ENCODE measurements at regions not wholly inside any gene's neighbourhood (a gene's known extent, or its start where the extent isn't known, plus 50 kb on each side); places are given as distances from the start of the nearest gene placed in this dataset.

DNA sequence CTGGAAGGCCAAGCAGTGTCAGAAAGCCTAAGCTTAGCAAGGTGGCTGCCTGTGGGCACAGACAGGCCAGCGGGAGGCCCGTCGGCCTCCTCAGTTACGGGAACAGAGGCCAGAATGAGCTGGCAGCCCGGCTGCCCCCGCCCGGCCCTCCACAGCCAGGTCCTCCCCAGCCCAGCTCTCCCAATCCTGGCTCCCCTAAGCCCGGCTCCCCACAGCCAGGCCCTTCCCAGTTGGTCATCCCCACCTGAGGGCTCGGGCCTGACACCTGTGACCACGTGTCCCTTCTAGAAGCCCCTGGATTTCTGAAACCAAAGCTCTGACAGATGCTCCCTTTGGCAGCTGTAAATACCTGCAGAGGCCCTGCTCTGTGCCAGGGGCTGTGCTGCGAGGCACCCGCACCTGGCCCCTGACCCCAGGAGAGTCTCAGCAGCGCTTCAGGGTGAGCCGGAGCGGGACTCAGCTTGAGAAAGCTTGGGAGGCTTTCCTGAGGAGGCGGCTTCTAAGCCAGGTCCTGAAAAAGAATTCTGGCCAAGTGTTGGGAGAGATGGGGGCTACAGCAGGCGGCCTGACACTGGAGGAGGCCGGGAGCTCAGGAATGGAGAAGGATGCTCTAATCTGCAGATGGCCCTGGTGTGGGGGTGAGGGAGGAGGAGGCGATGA is 80.4 kb upstream of the OLFM1 start:
- DNase-seq (ENCODE audit: low spot score) = no peak
- Mint-ChIP-seq H3K27me3 (ENCODE audit: unreplicated experiment) (peaks cover 5% of the 10 kb centered on the region), H3K9me3 (ENCODE audit: unreplicated experiment) (no peaks in the 10 kb centered on the region), H3K4me1 (ENCODE audit: unreplicated experiment) (no peaks in the 10 kb centered on the region), H3K36me3 (ENCODE audit: low read depth, unreplicated experiment) (no peaks in the 10 kb centered on the region), H3K4me3 (ENCODE audit: unreplicated experiment) (no peak overlapping the region), H3K27ac (ENCODE audit: unreplicated experiment) (no peak overlapping the region)
- TF ChIP-seq, protein P1, sequence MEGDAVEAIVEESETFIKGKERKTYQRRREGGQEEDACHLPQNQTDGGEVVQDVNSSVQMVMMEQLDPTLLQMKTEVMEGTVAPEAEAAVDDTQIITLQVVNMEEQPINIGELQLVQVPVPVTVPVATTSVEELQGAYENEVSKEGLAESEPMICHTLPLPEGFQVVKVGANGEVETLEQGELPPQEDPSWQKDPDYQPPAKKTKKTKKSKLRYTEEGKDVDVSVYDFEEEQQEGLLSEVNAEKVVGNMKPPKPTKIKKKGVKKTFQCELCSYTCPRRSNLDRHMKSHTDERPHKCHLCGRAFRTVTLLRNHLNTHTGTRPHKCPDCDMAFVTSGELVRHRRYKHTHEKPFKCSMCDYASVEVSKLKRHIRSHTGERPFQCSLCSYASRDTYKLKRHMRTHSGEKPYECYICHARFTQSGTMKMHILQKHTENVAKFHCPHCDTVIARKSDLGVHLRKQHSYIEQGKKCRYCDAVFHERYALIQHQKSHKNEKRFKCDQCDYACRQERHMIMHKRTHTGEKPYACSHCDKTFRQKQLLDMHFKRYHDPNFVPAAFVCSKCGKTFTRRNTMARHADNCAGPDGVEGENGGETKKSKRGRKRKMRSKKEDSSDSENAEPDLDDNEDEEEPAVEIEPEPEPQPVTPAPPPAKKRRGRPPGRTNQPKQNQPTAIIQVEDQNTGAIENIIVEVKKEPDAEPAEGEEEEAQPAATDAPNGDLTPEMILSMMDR (IDR thresholded peaks at IDR 0.05; ENCODE audit: unreplicated experiment) = no peak

DNA sequence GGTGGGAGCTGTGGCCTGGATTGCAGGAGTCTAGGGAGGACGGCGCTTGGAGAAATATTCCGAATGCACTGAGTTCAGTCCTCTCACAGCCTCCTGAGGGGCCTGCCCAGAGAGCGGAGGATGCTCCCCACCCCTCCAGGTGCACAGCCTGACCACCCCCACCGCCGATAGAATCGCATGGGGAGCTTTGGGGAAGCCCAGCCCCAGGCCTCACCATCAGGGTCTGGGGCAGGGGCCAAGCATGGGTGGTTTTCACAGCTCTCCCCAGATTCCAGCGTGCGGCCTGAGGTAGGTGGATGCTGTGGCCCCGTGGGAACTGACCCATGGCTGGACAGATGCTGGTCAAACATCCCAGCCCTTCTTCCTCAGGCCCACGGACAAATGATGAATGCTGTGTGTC is 79.9 kb upstream of the OLFM1 start:
- H3K27ac Mint-ChIP-seq (ENCODE audit: unreplicated experiment) = no peak overlapping the region

DNA sequence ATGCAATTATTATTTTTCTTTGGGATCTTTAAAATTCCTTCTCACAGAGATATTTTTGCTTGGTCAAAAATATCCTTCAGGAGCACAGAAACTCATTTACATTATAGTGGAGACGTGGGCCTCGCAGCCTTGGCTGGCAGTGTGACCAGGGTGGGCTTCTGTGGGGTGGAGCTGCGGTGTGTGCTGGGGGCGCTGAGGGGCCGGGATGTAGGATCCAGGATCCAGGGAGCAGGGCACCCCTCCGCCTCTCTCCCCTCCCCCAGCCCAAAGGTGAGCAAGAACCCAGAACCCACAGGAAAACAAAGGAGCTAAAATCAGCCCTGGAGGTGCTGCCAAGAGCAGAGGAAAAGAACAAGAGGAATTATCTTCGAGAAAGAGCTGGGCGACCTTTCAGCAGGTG is 79.1 kb upstream of the OLFM1 start:
- no peak for DNase-seq (ENCODE audit: low spot score)
- H3K4me3 Mint-ChIP-seq (ENCODE audit: unreplicated experiment) = no peak overlapping the region
- no peaks in the 10 kb centered on the region for H3K36me3 Mint-ChIP-seq (ENCODE audit: low read depth, unreplicated experiment)
- H3K27ac Mint-ChIP-seq (ENCODE audit: unreplicated experiment) = no peak overlapping the region
- TF ChIP-seq, protein P1 (IDR thresholded peaks at IDR 0.05; ENCODE audit: unreplicated experiment) = no peak
- H3K4me1 Mint-ChIP-seq (ENCODE audit: unreplicated experiment) = no peaks in the 10 kb centered on the region
- H3K9me3 Mint-ChIP-seq (ENCODE audit: unreplicated experiment) = no peaks in the 10 kb centered on the region
- H3K27me3 Mint-ChIP-seq (ENCODE audit: unreplicated experiment) = peaks cover 5% of the 10 kb centered on the region

More for the DNA sequence above, 79.9 kb upstream of the OLFM1 start:
- Mint-ChIP-seq H3K36me3 (ENCODE audit: low read depth, unreplicated experiment) (no peaks in the 10 kb centered on the region), H3K4me1 (ENCODE audit: unreplicated experiment) (no peaks in the 10 kb centered on the region), H3K4me3 (ENCODE audit: unreplicated experiment) (no peak overlapping the region), H3K9me3 (ENCODE audit: unreplicated experiment) (no peaks in the 10 kb centered on the region), H3K27me3 (ENCODE audit: unreplicated experiment) (peaks cover 5% of the 10 kb centered on the region)
- DNase-seq (ENCODE audit: low spot score) = no peak
- TF ChIP-seq, protein P1 (IDR thresholded peaks at IDR 0.05; ENCODE audit: unreplicated experiment) = no peak

DNA sequence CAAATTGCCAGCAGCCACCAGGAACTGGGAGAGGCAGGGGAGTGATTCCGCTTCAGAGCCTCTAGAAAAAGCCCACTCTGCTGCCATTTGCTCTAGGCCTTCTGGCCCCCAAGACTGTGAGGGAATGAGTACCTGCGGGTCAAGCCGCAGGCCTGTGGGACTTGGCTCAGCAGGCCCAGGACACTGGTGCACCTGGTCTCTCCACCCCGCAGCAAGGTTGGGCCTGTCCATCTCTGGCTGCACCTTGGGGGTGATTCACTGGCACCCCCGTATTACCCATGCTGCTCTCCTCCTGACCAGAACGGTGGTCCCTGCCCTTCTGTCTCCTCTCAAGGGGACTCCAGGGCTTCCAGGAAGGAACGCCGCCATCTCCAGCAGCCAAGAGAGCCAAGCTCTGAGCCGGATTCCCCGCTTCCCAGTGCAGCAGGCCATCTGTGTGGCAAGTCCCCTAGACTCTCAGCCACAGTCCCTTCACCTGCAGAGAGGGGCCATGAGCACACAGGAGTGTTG is 78.4 kb upstream of the OLFM1 start:
- Mint-ChIP-seq H3K4me3 (ENCODE audit: unreplicated experiment) (no peak overlapping the region), H3K9me3 (ENCODE audit: unreplicated experiment) (no peaks in the 10 kb centered on the region), H3K27ac (ENCODE audit: unreplicated experiment) (no peak overlapping the region), H3K27me3 (ENCODE audit: unreplicated experiment) (peaks cover 5% of the 10 kb centered on the region), H3K4me1 (ENCODE audit: unreplicated experiment) (peaks cover 2% of the 10 kb centered on the region), H3K36me3 (ENCODE audit: low read depth, unreplicated experiment) (no peaks in the 10 kb centered on the region)
- TF ChIP-seq, protein P1 (IDR thresholded peaks at IDR 0.05; ENCODE audit: unreplicated experiment) = no peak
- no peak for DNase-seq (ENCODE audit: low spot score)

DNA sequence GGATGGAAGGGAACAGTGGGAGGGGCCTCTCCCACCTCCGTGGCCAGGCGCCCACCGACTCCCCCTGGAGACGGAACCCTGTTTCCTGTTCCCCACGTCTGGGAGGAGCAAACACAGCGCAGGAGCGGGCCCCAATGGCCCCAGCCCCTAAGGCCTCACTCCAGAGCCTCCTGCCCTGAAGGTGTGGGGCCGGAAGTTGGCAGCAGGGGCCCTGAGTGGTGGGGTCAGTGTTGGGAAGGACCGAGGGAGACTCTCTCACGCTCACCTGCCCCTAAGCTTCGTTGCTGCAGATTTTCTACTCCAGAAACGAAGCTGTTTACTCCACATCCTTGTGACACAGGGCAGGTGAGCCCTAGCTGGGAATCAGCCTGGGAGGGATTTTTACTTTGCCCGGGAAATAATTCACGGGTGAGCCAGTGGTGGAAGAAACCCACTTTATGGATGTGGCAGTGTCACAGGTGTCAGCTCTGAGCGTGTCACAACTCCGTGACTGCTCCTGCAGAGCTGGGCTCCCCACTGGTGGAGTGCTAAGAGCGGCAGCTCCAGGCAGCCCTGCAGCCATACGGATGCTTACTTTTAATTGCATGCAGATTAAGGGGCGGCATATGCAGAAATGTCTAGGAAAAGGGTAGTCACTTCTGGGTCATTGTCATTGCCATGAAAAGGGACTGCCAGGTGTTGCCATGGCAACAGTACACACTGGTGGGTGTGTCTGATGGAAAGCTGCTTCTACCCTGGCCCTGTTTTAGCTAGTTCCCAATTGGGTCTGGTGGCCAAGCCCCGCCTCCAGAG is 77.5 kb upstream of the OLFM1 start:
- no peak for DNase-seq (ENCODE audit: low spot score)
- TF ChIP-seq, protein P1 (IDR thresholded peaks at IDR 0.05; ENCODE audit: unreplicated experiment) = no peak
- Mint-ChIP-seq H3K9me3 (ENCODE audit: unreplicated experiment) (no peaks in the 10 kb centered on the region), H3K27ac (ENCODE audit: unreplicated experiment) (no peak overlapping the region), H3K27me3 (ENCODE audit: unreplicated experiment) (peaks cover 7% of the 10 kb centered on the region), H3K4me1 (ENCODE audit: unreplicated experiment) (peaks cover 2% of the 10 kb centered on the region), H3K4me3 (ENCODE audit: unreplicated experiment) (no peak overlapping the region), H3K36me3 (ENCODE audit: low read depth, unreplicated experiment) (no peaks in the 10 kb centered on the region)

Measured in endothelial cell (in vitro differentiated cells).